ENCODE measurements at regions not wholly inside any gene's neighbourhood (a gene's known extent, or its start where the extent isn't known, plus 50 kb on each side); places are given as distances from the start of the nearest gene placed in this dataset.

- TF ChIP-seq EGR1 (IDR thresholded peaks at IDR 0.05) (no peak), CREB1 (IDR thresholded peaks at IDR 0.05; ENCODE audit: low read depth) (no peak), REST (IDR thresholded peaks at IDR 0.05; ENCODE audit: low read depth) (no peak), USF1 (IDR thresholded peaks at IDR 0.05) (no peak)
Observed at GRCh38 chr11:115737875-115738274, 233.7 kb upstream of the CADM1 start.

- TF ChIP-seq REST (IDR thresholded peaks at IDR 0.05; ENCODE audit: low read depth), result no peak
- no peak for TF ChIP-seq ZBTB7A (IDR thresholded peaks at IDR 0.05; ENCODE audit: low read depth)
- TF ChIP-seq MAX (IDR thresholded peaks at IDR 0.05), result no peak
- no peak for TF ChIP-seq EGR1 (IDR thresholded peaks at IDR 0.05)
- no peak for TF ChIP-seq TCF12 (IDR thresholded peaks at IDR 0.05; ENCODE audit: low read depth)
- no peak for TF ChIP-seq TAF1 (IDR thresholded peaks at IDR 0.05; ENCODE audit: low read depth)
- no peak for TF ChIP-seq NFIC (IDR thresholded peaks at IDR 0.05)
- TF ChIP-seq CREB1 (IDR thresholded peaks at IDR 0.05; ENCODE audit: low read depth), result no peak
- TF ChIP-seq USF1 (IDR thresholded peaks at IDR 0.05), result no peak
Observed at GRCh38 chr11:115736146-115736545, 231.9 kb upstream of the CADM1 start.

- TF ChIP-seq USF1 (IDR thresholded peaks at IDR 0.05) (no peak), EGR1 (IDR thresholded peaks at IDR 0.05) (no peak), TEAD4 (IDR thresholded peaks at IDR 0.05) (no peak), EP300 (IDR thresholded peaks at IDR 0.05; ENCODE audit: borderline replicate concordance) (no peak), TAF1 (IDR thresholded peaks at IDR 0.05; ENCODE audit: low read depth) (no peak), FOXM1 (IDR thresholded peaks at IDR 0.05; ENCODE audit: borderline replicate concordance, low read depth) (no peak), YY1 (IDR thresholded peaks at IDR 0.05; ENCODE audit: low read depth) (no peak), ZBTB7A (IDR thresholded peaks at IDR 0.05; ENCODE audit: low read depth) (no peak), RAD21 (IDR thresholded peaks at IDR 0.05; ENCODE audit: low read depth) (no peak), REST (IDR thresholded peaks at IDR 0.05; ENCODE audit: low read depth) (no peak), CEBPB (IDR thresholded peaks at IDR 0.05) (no peak), NFIC (IDR thresholded peaks at IDR 0.05) (no peak)
Observed at GRCh38 chr11:115724666-115725065, 220.5 kb upstream of the CADM1 start.

- TF ChIP-seq TCF12 (IDR thresholded peaks at IDR 0.05; ENCODE audit: low read depth) (no peak), FOXM1 (IDR thresholded peaks at IDR 0.05; ENCODE audit: borderline replicate concordance, low read depth) (no peak), YY1 (IDR thresholded peaks at IDR 0.05; ENCODE audit: low read depth) (no peak), NFIC (IDR thresholded peaks at IDR 0.05) (no peak), REST (IDR thresholded peaks at IDR 0.05; ENCODE audit: low read depth) (no peak), EP300 (IDR thresholded peaks at IDR 0.05; ENCODE audit: borderline replicate concordance) (no peak), USF1 (IDR thresholded peaks at IDR 0.05) (no peak), RAD21 (IDR thresholded peaks at IDR 0.05; ENCODE audit: low read depth) (no peak), MAX (IDR thresholded peaks at IDR 0.05) (no peak)
Observed at GRCh38 chr11:115722711-115723110, 218.5 kb upstream of the CADM1 start.

Measured in Ishikawa (cell line).